PC-3 (cell line): ENCODE measurements at regions not wholly inside any gene's neighbourhood (a gene's known extent, or its start where the extent isn't known, plus 50 kb on each side); places are given as distances from the start of the nearest gene placed in this dataset.

Experiments
- ATAC-seq: fragments of 200-7000 bp; cut with Tn5 transposase; 2 replicates; pipeline ENCODE4 v1.9.1; 2020; ENCODE audit warnings: mild to moderate bottlenecking, moderate library complexity
- BruUV-seq: library from RNA; stranded (reverse); fragments of 400-500 nt; replicated peaks from 2 replicates; lab custom pipeline; 2021; lab: Mats Ljungman, UMichigan
- CTCF ChIA-PET: fragments of 300-600 bp; sonication (Branson Sonifier 250); formaldehyde crosslinking; loops from one replicate; lab custom pipeline; 2022; ENCODE audit warnings: antibody characterized with exemption; lab: Charles Lee
- POLR2A ChIA-PET: fragments of 300-600 bp; sonication (Branson Sonifier 250); formaldehyde crosslinking; loops from one replicate; lab custom pipeline; 2022; ENCODE audit warnings: antibody characterized with exemption; ENCODE audit not compliant: unreplicated experiment; lab: Charles Lee
- DNase-seq: peaks from one replicate; pipeline ENCODE4 v3.0.0-alpha.2; 2015
- H2AFZ ChIP-seq: fragments of 300-600 bp; sonication (generic); 2 replicates; pipeline ENCODE4 v1.6.0; 2016; ENCODE audit warnings: antibody characterized with exemption, low read length
- H3F3A ChIP-seq: fragments of 300-600 bp; sonication (generic); one replicate; pipeline ENCODE4 v1.6.0; 2017; ENCODE audit warnings: antibody characterized with exemption, low read length, control low read depth, mild to moderate bottlenecking; ENCODE audit not compliant: unreplicated experiment
- H3K27ac ChIP-seq: fragments of 300-600 bp; sonication (generic); 2 replicates; pipeline ENCODE4 v1.5.1; 2016; ENCODE audit warnings: mild to moderate bottlenecking, low read length
- H3K27me3 ChIP-seq: fragments of 300-600 bp; sonication (generic); 2 replicates; pipeline ENCODE4 v1.6.1; 2016; ENCODE audit warnings: low read length, mixed read lengths
- H3K36me3 ChIP-seq: fragments of 300-600 bp; sonication (generic); 2 replicates; pipeline ENCODE4 v1.6.1; 2016; ENCODE audit warnings: low read depth, mixed run types, low read length, mixed read lengths
- H3K4me1 ChIP-seq: fragments of 300-600 bp; sonication (generic); 2 replicates; pipeline ENCODE4 v1.5.1; 2016; ENCODE audit warnings: low read length; ENCODE audit not compliant: insufficient read depth
- H3K4me2 ChIP-seq: fragments of 300-600 bp; sonication (generic); 2 replicates; pipeline ENCODE4 v1.6.0; 2016; ENCODE audit warnings: low read length
- H3K4me3 ChIP-seq: fragments of 300-600 bp; sonication (generic); 2 replicates; pipeline ENCODE4 v1.5.1; 2016; ENCODE audit warnings: mild to moderate bottlenecking, low read length, mixed read lengths
- H3K79me2 ChIP-seq: fragments of 300-600 bp; sonication (generic); 2 replicates; pipeline ENCODE4 v1.6.1; 2017; ENCODE audit warnings: low read length, mixed read lengths
- H3K9ac ChIP-seq: fragments of 300-600 bp; sonication (generic); 2 replicates; pipeline ENCODE4 v1.6.0; 2016; ENCODE audit warnings: mild to moderate bottlenecking, low read length
- H3K9me2 ChIP-seq: fragments of 300-600 bp; sonication (generic); replicated peaks from 2 replicates; pipeline ENCODE4 v1.6.1; 2016; ENCODE audit warnings: mixed run types, low read length, mixed read lengths
- H3K9me3 ChIP-seq: fragments of 300-600 bp; sonication (generic); 2 replicates; pipeline ENCODE4 v1.6.1; 2016; ENCODE audit warnings: low read length, mixed read lengths
- H4K20me1 ChIP-seq: fragments of 300-600 bp; sonication (generic); 2 replicates; pipeline ENCODE4 v1.6.1; 2016; ENCODE audit warnings: low read length, mixed read lengths
- CTCF ChIP-seq: fragments of 300-600 bp; sonication (generic); conservative IDR thresholded peaks from 2 replicates; pipeline ENCODE4 v1.5.1; 2017; ENCODE audit warnings: antibody characterized with exemption, low read depth, mild to moderate bottlenecking, low read length
- EZH2 ChIP-seq: fragments of 300-600 bp; sonication (generic); IDR thresholded peaks from one replicate; pipeline ENCODE4 v1.6.1; 2017; ENCODE audit warnings: antibody characterized with exemption, mild to moderate bottlenecking, low read length; ENCODE audit not compliant: unreplicated experiment
- EZH2phosphoT487 ChIP-seq: fragments of 300-600 bp; sonication (generic); IDR thresholded peaks from 2 replicates; pipeline ENCODE4 v1.6.1; 2018; ENCODE audit warnings: mild to moderate bottlenecking, antibody characterized with exemption, low read length, borderline replicate concordance
- intact Hi-C: fragments of 100-400 bp; cut with micrococcal nuclease; formaldehyde crosslinking; loops from 2 replicates; pipeline ENCODE4 v1.9.0; 2023

- H4K20me1 ChIP-seq, result no peaks in the 10 kb centered on the region
- H3K4me2 ChIP-seq, result no peak overlapping the region
- H3K9ac ChIP-seq, result no peak overlapping the region
- no peak overlapping the region for H3K27ac ChIP-seq
- no TSS peak for BruUV-seq
- H3K4me3 ChIP-seq, result no peak overlapping the region
- H3K79me2 ChIP-seq, result no peaks in the 10 kb centered on the region
- no peak for ATAC-seq
- POLR2A ChIA-PET, result no interaction called here
- no peaks in the 10 kb centered on the region for H3K4me1 ChIP-seq
- H3K9me3 ChIP-seq, result no peaks in the 10 kb centered on the region
- H3K9me2 ChIP-seq, result no peaks in the 10 kb centered on the region
- no peaks in the 10 kb centered on the region for H3K36me3 ChIP-seq
- H3K27me3 ChIP-seq, result peaks cover 41% of the 10 kb centered on the region
- intact Hi-C loops, result no loop called here
- H2AFZ ChIP-seq, result no peak overlapping the region
- CTCF ChIA-PET, result no interaction called here
- no peak for DNase-seq
- no peak for TF ChIP-seq EZH2
- no peak for TF ChIP-seq CTCF
- TF ChIP-seq EZH2phosphoT487, result no peak
- H3F3A ChIP-seq, result no peaks in the 10 kb centered on the region
Measured at GRCh38 chr13:99868767-99869166, 102.8 kb downstream of the ZIC5 start.

DNA sequence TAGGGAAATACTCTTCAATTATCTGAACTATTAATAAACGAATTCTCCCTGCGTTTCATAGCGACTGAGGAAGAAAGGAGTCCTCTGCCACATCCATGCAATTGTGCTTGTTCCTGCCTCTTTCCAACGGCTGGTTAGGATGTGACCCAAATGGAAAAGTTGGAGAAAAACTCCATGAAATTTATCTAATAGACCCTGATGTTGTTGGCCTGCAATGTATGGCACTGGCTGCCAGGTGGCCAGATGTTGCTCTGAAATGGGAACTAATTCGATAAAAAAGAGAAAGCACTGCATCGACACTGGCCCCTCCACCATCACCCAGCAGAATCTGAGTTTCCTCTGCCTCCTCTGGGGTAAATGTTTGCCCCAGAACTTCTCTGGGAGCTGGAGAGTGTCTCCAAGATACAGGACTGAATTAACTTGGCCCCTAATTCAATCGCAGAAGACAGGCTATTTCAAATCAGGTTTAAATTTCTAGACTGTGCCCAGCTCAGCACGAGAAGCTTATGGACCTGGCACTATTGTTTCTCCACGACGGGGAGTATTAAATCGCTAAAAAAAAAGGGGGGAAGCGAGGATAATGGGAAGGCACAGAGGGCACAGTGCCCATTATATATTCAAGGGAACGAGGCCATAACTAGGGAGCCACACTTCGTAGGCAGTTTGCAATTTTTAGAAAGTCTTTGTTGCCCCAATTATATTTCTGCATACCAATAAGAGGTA is 103.9 kb downstream of the ZIC5 start:
- TF ChIP-seq EZH2, result no peak
- TF ChIP-seq CTCF, result no peak
- TF ChIP-seq EZH2phosphoT487, result no peak
- H3K79me2 ChIP-seq, result no peaks in the 10 kb centered on the region

DNA sequence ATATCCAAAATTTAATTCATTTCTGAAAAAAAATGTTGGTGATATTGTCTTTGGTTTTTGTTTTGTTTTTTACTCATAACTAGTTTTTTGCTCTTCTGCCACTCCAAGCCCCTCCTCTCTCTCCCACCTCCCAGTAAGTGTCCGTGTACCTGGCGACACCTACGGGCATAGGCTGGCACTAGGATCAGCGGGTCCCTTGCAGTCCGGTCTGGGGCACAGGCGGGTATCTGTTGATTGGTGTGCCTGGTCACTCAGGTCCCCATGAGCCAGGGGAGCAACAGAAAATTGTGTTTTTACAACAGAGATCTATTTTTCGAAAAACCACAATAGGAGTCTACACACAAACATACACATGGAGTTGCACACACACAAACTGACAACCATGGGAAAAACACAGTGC is 104.8 kb downstream of the ZIC5 start:
- ChIA-PET CTCF (no interaction called here), POLR2A (no interaction called here)
- no TSS peak for BruUV-seq

More for the DNA sequence above, 103.9 kb downstream of the ZIC5 start:
- Histone ChIP-seq H3K4me1 (no peaks in the 10 kb centered on the region), H3K9me3 (no peaks in the 10 kb centered on the region), H3K36me3 (no peaks in the 10 kb centered on the region), H3K27ac (no peak overlapping the region), H3K27me3 (peaks cover 32% of the 10 kb centered on the region), H3F3A (no peaks in the 10 kb centered on the region), H3K9me2 (no peaks in the 10 kb centered on the region), H3K9ac (no peak overlapping the region), H2AFZ (no peak overlapping the region), H4K20me1 (no peaks in the 10 kb centered on the region), H3K4me3 (no peak overlapping the region), H3K4me2 (no peak overlapping the region)
- ChIA-PET POLR2A (no interaction called here), CTCF (no interaction called here)
- BruUV-seq, result no TSS peak
- DNase-seq (no peak), ATAC-seq (no peak)
- intact Hi-C loops, result no loop called here

More for the DNA sequence above, 104.8 kb downstream of the ZIC5 start:
- Histone ChIP-seq H3K27ac (no peak overlapping the region), H4K20me1 (no peaks in the 10 kb centered on the region), H3K4me1 (no peaks in the 10 kb centered on the region), H3K79me2 (no peaks in the 10 kb centered on the region), H3K9me2 (no peaks in the 10 kb centered on the region), H3F3A (no peaks in the 10 kb centered on the region), H3K27me3 (peaks cover 28% of the 10 kb centered on the region), H2AFZ (no peak overlapping the region), H3K9me3 (no peaks in the 10 kb centered on the region), H3K4me3 (no peak overlapping the region), H3K9ac (no peak overlapping the region), H3K4me2 (no peak overlapping the region), H3K36me3 (no peaks in the 10 kb centered on the region)
- intact Hi-C loops, result no loop called here
- no peak for ATAC-seq
- TF ChIP-seq EZH2, result no peak
- no peak for TF ChIP-seq CTCF
- TF ChIP-seq EZH2phosphoT487, result no peak
- DNase-seq, result no peak
